HG03159 (cell line): ENCODE measurements at regions not wholly inside any gene's neighbourhood (a gene's known extent, or its start where the extent isn't known, plus 50 kb on each side); places are given as distances from the start of the nearest gene placed in this dataset.
"Not testable (repeated sequence)": the region's sequence is repeated elsewhere in the genome, so short reads cannot be mapped to it uniquely, and the experiment has no call there.

Source experiments
- ATAC-seq: cut with Tn5 transposase; IDR thresholded peaks from one replicate; pipeline ENCODE4 v1.9.1; 2021; ENCODE audit warnings: mild to moderate bottlenecking, moderate library complexity; ENCODE audit not compliant: unreplicated experiment

- ATAC-seq: not testable (repeated sequence)
These were observed 287.8 kb upstream of the NCAM1 start for GRCh38 chr11:112673401-112673800.

- ATAC-seq: no peak
These were observed 276.1 kb upstream of the NCAM1 start for GRCh38 chr11:112685111-112685510.

GRCh38 chr11:112689851-112690250 is 271.4 kb upstream of the NCAM1 start:
- ATAC-seq: no peak

- no peak for ATAC-seq
These were observed 267.4 kb upstream of the NCAM1 start for GRCh38 chr11:112693781-112694180.

- ATAC-seq: no peak
These were observed 267.0 kb upstream of the NCAM1 start for GRCh38 chr11:112694245-112694644.

GRCh38 chr11:112694813-112695212 is 266.4 kb upstream of the NCAM1 start:
- no peak for ATAC-seq

- ATAC-seq: no peak
These were observed 263.6 kb upstream of the NCAM1 start for GRCh38 chr11:112697391-112698178.

- ATAC-seq: no peak
These were observed 256.1 kb upstream of the NCAM1 start for GRCh38 chr11:112705148-112705547.

- ATAC-seq: no peak
These were observed 254.4 kb upstream of the NCAM1 start for GRCh38 chr11:112706863-112707262.

GRCh38 chr11:112714340-112714739 is 246.9 kb upstream of the NCAM1 start:
- not testable (repeated sequence) for ATAC-seq

GRCh38 chr11:112715056-112715455 is 246.2 kb upstream of the NCAM1 start:
- no peak for ATAC-seq

- ATAC-seq: no peak
These were observed 242.7 kb upstream of the NCAM1 start for GRCh38 chr11:112718483-112718882.

- ATAC-seq: no peak
These were observed 241.3 kb upstream of the NCAM1 start for GRCh38 chr11:112719736-112720525.

GRCh38 chr11:112722148-112722547 is 239.1 kb upstream of the NCAM1 start:
- no peak for ATAC-seq

GRCh38 chr11:112722876-112723275 is 238.3 kb upstream of the NCAM1 start:
- ATAC-seq: no peak

- no peak for ATAC-seq
These were observed 237.3 kb upstream of the NCAM1 start for GRCh38 chr11:112723676-112724495.

- no peak for ATAC-seq
These were observed 236.8 kb upstream of the NCAM1 start for GRCh38 chr11:112724496-112724790.

- no peak for ATAC-seq
These were observed 235.6 kb upstream of the NCAM1 start for GRCh38 chr11:112725636-112726035.

- ATAC-seq: no peak
These were observed 233.8 kb upstream of the NCAM1 start for GRCh38 chr11:112727341-112727841.

GRCh38 chr11:112728288-112728687 is 232.9 kb upstream of the NCAM1 start:
- no peak for ATAC-seq

- ATAC-seq: no peak
These were observed 232.5 kb upstream of the NCAM1 start for GRCh38 chr11:112728716-112729115.
